HUES6 (cell line): ENCODE measurements at regions not wholly inside any gene's neighbourhood (a gene's known extent, or its start where the extent isn't known, plus 50 kb on each side); places are given as distances from the start of the nearest gene placed in this dataset.
"Not testable (repeated sequence)": the region's sequence is repeated elsewhere in the genome, so short reads cannot be mapped to it uniquely, and the experiment has no call there.

ENCODE experiments used
- H3K27ac ChIP-seq: 2 replicates; pipeline ENCODE4 v1.7.0; 2013; ENCODE audit warnings: low read depth, mild to moderate bottlenecking, low read length, inconsistent platforms
- H3K27me3 ChIP-seq: 2 replicates; pipeline ENCODE4 v1.6.1; 2013; ENCODE audit warnings: low read length; ENCODE audit not compliant: control insufficient read depth, insufficient read depth
- H3K36me3 ChIP-seq: 2 replicates; pipeline ENCODE4 v1.6.1; 2013; ENCODE audit warnings: low read length; ENCODE audit not compliant: control insufficient read depth, insufficient read depth
- H3K4me1 ChIP-seq: 2 replicates; pipeline ENCODE4 v1.6.1; 2013; ENCODE audit warnings: low read length; ENCODE audit not compliant: control insufficient read depth, insufficient read depth
- H3K4me3 ChIP-seq: 2 replicates; pipeline ENCODE4 v1.5.1; 2013; ENCODE audit warnings: low read depth, low read length
- H3K9ac ChIP-seq: one replicate; pipeline ENCODE4 v1.6.1; 2013; ENCODE audit warnings: mild to moderate bottlenecking, low read length
- H3K9me3 ChIP-seq: 2 replicates; pipeline ENCODE4 v1.6.1; 2013; ENCODE audit warnings: low read depth, low read length; ENCODE audit not compliant: control insufficient read depth, insufficient read depth

DNA sequence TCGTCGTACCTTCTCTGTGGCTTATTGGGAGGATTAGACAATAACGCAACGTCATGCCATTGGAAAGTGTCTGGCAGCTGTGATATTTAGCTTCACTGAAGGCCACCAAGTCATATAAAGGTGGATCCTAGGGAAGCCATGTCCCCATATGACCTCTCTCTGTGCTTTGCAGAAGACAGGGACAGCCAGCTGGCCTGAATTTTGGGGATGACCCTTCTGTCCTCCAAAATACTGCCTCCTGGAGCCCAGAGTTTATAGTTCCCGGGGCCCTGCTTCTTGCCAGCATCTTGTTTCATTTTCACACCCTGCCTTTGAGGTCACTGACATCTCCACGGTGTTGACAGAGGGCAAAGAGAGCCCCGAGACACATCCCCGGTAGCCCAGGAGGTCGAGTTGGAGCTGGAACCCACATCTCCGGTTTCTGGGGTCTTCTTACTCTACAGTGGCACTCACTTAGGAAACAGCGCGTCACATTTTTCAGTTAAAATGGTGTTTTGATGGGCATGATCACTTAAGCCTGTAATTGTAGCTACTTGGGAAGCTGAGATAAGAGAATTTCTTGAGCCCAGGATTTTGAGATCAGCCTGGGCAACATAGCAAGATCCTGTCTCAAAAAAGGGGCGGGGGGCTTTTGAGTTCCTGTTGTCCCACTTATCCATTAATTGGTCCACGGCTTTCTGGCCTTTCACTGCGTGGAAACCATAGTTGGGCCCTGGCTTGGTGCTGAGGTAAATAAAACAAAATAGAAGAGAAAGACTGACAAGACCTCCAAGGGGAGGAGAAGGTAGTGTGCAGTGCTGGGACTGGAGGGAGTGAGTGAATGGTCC is 101.1 kb downstream of the DDX1 start:
- no peak overlapping the region for H3K27ac ChIP-seq
- H3K9ac ChIP-seq: no peak overlapping the region
- no peaks in the 10 kb centered on the region for H3K4me1 ChIP-seq
- H3K27me3 ChIP-seq: no peaks in the 10 kb centered on the region; the same call in 1 of the 2 replicates
- H3K4me3 ChIP-seq: no peak overlapping the region
- H3K36me3 ChIP-seq: no peaks in the 10 kb centered on the region
- H3K9me3 ChIP-seq: no peaks in the 10 kb centered on the region

DNA sequence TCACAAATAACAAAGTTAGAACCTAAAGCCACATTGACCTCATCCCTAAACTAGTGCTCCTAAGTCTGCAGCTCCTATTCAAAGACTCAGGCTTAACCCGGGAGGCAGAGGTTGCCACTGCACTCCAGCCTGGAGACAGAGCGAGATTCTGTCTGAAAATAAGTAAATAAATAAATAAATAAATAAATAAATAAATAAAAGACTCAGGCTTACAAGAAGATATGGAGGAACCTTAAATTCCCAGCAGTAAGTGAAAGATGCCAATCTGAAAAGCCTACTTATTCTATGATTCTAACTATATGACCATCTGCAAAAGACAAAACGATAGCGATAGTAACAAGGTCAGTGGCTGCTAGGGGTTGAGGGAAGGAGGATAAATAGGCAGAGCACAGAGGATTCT is 101.7 kb downstream of the DDX1 start:
- no peaks in the 10 kb centered on the region; the same call in 1 of the 2 replicates for H3K27me3 ChIP-seq
- H3K27ac ChIP-seq: no peak overlapping the region
- no peaks in the 10 kb centered on the region for H3K36me3 ChIP-seq
- no peaks in the 10 kb centered on the region for H3K9me3 ChIP-seq
- H3K4me3 ChIP-seq: no peak overlapping the region
- H3K4me1 ChIP-seq: no peaks in the 10 kb centered on the region
- H3K9ac ChIP-seq: no peak overlapping the region

DNA sequence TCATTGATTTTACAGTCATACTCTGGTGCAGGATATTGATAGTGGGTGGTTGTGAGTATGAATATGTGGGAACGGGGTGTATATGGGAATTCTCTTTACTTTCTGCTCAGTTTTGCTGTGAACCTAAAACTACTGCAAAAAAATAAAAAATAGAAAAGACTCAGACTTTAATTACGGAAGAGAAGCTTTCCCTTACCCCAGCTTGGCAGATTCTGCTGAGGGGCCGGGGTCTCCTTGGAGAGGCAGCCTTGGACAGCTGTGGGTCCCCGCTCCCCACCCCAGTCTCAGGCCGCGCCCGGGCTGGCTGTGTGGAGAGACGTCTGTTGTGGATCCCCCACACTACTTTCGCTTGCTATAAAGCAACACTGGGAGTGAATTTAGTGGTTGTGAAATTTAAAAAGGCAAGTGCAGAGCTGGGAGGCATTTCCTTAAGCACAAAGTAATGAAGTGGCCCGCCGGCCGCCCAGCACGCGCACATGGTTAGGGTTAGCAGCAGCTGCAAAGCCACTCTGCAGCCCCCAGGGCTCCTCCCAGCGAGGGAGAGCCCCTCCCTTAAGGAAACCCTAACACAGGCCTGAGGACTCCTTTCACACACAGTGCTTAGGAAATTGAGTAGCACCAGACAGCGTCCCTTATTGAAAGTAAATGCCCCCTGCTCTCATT is 102.4 kb downstream of the DDX1 start:
- H3K9me3 ChIP-seq: no peaks in the 10 kb centered on the region
- H3K4me3 ChIP-seq: no peak overlapping the region
- H3K9ac ChIP-seq: no peak overlapping the region
- no peaks in the 10 kb centered on the region for H3K4me1 ChIP-seq
- no peaks in the 10 kb centered on the region; the same call in 1 of the 2 replicates for H3K27me3 ChIP-seq
- H3K36me3 ChIP-seq: no peaks in the 10 kb centered on the region
- H3K27ac ChIP-seq: no peak overlapping the region

DNA sequence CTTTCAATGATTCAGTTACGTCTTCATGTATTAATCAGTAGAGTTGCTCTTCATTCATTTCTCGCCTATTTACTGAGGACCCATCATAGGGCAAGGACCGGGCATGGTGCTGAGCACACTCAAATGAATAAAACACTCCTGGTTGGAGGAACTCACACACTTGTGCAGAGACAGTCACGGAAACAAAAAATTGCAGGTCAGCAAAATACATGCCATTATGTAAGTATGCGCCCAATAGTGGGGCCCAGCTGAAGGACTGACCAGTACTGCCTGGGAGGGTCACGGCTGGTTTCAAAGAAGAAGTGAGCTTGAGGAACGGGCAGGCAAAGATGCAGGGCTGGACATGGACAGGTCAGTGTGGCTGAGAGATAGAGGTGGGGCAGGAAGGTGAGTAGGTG is 102.9 kb downstream of the DDX1 start:
- H3K27ac ChIP-seq: no peak overlapping the region
- H3K27me3 ChIP-seq: no peaks in the 10 kb centered on the region; the same call in 1 of the 2 replicates
- no peak overlapping the region for H3K4me3 ChIP-seq

DNA sequence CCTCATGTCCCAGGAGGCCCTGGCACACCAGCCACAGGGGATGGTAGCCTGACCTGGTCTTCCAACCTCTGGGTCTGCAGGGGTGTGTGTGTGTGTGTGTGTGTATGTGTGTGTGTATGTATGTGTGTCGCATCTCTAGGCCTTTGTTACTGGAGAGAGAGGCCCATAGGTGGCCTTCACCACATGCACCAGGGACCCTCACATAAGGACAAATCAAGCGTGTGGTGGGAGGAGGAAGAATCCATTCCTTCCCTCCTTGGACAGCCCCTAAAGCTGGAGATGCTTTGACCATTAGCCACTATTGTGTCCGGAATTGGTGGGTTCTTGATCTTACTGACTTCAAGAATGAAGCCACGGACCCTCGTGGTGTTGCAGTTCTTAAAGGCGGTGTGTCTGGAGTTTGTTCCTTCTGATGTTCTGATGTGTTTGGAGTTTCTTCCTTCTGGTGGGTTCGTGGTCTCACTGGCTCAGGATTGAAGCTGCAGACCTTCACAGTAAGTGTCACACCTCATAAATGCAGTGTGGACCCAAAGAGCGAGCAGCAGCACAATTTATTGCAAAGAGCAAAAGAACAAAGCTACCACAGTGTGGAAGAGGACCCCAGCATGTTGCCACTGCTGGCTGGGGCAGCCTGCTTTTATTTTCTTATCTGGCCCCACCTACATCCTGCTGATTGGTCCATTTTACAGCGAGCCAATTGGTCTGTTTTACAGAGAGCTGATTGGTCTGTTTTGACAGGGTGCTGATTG is 104.1 kb downstream of the DDX1 start:
- Histone ChIP-seq H3K4me1 (no peaks in the 10 kb centered on the region), H3K9me3 (no peaks in the 10 kb centered on the region), H3K36me3 (no peaks in the 10 kb centered on the region), H3K27me3 (no peaks in the 10 kb centered on the region), H3K4me3 (no peak overlapping the region), H3K9ac (no peak overlapping the region), H3K27ac (no peak overlapping the region)

More for the DNA sequence above, 102.9 kb downstream of the DDX1 start:
- H3K9me3 ChIP-seq: no peaks in the 10 kb centered on the region
- H3K36me3 ChIP-seq: no peaks in the 10 kb centered on the region
- no peaks in the 10 kb centered on the region for H3K4me1 ChIP-seq
- no peak overlapping the region for H3K9ac ChIP-seq

DNA sequence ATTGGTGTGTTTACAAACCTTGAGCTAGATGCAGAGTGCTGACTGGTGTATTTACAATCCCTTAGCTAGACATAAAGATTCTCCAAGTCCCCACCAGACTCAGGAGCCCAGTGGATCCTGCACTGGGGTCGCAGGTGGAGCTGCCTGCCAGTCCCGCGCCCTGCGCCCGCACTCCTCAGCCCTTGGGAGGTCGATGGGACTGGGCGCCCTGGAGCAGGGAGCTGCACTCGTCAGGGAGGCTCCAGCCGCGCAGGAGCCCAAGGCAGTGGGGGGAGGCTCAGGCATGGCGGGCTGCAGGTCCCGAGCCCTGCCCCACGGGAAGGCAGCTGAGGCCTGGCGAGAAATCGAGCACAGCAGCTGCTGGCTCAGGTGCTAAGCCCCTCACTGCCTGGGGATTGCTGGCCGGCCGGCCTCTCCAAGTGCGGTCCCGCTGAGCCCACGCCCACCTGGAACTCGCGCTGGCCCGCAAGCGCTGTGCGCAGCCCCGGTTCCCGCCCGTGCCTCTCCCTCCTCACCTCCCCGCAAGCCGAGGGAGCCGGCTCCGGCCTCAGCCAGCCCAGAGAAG is 105.0 kb downstream of the DDX1 start:
- not testable (repeated sequence) for H3K9ac ChIP-seq, H3K27me3 ChIP-seq, H3K4me1 ChIP-seq, H3K36me3 ChIP-seq, H3K9me3 ChIP-seq, H3K27ac ChIP-seq, H3K4me3 ChIP-seq

DNA sequence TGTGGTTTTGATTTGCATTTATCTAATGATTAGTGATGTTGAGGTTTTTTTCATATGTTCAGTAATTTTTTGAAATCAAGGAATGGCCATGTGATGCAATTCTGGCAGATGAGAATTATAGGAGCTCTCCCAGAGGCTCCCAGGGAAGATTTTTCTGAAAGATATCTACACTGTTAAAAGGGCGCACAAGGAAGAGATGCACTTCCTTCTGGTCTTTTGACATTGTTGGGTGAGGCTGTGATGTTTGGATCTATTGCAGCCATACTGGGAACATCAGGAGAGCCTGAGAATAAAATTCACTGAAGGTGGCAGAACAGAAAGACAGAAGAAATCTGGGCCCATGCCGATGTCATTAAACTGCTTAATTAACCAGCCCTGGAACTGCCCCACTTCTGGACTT is 108.5 kb downstream of the DDX1 start:
- H3K4me3 ChIP-seq: no peak overlapping the region
- H3K9ac ChIP-seq: no peak overlapping the region
- no peaks in the 10 kb centered on the region for H3K4me1 ChIP-seq
- no peaks in the 10 kb centered on the region for H3K27me3 ChIP-seq
- H3K36me3 ChIP-seq: no peaks in the 10 kb centered on the region
- H3K27ac ChIP-seq: no peak overlapping the region
- H3K9me3 ChIP-seq: no peaks in the 10 kb centered on the region

DNA sequence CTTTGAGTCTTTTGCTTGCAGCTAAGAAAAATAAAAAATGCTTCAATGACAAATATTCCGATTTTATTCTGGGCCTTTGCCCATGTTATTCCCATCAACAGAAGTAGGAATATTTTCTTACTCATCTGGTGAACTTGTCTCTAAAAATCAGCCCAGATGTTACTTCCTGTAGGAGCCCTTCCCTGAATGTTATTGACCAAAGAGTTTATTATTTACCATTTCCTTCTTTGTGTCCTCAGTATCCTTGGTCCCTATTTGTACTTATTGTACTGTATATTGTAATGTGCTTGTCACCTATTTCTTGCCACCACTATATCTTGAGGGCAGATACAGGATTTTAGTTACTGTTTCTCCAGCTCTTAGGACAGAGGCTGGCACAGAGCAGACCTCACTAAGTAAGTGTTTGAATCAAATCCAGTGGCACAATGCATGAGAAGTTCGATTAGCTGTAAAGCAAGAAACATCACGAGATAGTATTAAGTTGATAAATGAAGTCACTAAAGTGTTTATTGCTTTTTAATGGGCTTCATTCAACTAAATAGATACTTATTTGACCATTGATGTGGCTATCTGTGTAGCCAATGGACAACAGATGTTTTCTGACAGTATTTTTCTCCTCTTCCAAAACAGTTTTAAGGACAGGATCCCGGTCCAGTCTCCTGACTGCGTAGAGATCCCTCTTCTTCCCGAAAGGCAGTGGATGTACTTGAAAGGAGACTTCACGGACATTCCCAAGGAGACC is 109.1 kb downstream of the DDX1 start:
- H3K9ac ChIP-seq: no peak overlapping the region
- no peaks in the 10 kb centered on the region for H3K4me1 ChIP-seq
- H3K9me3 ChIP-seq: no peaks in the 10 kb centered on the region
- no peaks in the 10 kb centered on the region for H3K36me3 ChIP-seq
- H3K27ac ChIP-seq: no peak overlapping the region
- no peaks in the 10 kb centered on the region for H3K27me3 ChIP-seq
- no peak overlapping the region for H3K4me3 ChIP-seq

DNA sequence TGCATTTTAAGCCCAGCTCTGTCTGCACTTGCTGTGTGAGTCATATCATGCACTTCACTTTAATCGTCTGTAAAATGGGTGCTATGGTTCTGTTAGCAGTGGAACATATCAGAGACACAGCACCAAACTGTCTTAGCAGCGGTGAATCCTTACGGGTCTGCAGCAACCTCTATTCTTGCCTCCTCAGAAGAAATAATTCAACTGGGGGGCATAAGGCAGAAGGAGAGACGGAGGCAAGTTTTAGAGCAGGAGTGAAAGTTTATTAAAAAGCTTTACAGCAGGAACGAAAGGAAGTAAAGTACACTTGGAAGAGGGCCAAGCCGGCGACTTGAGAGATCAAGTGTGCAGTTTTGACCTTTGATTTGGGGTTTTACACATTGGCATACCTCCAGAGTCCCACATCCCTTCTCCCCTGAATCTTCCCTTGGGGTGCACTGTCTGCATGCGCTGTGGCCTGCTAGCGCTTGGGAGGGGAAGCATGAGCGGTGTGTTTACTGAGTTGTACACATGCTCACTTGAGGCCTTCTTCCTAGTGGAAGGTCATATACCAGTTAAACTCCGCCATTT is 109.8 kb downstream of the DDX1 start:
- Histone ChIP-seq H3K4me3 (no peak overlapping the region), H3K27me3 (no peaks in the 10 kb centered on the region), H3K27ac (no peak overlapping the region), H3K9me3 (no peaks in the 10 kb centered on the region), H3K4me1 (no peaks in the 10 kb centered on the region), H3K36me3 (no peaks in the 10 kb centered on the region), H3K9ac (no peak overlapping the region)

DNA sequence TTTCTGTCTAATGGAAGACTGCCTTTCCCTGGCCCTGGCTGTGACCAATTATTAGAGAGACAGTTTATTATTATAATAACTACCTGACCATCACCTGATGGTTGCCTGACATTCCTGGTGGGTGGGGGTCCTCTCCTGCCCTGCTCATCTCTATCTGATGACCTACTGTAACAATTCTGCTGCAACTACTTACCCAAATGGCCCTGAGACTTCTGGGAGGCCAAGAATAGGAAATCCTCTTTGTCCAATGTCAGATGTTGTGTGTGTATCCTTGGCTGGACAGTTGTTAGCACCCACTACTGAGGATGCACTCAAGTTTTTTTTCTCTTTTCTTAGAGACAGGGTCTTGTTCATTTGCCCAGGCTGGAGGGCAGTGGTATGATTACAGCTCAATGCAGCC is 110.3 kb downstream of the DDX1 start:
- Histone ChIP-seq H3K36me3 (no peaks in the 10 kb centered on the region), H3K4me3 (no peak overlapping the region), H3K9me3 (no peaks in the 10 kb centered on the region), H3K9ac (no peak overlapping the region), H3K27me3 (no peaks in the 10 kb centered on the region), H3K4me1 (no peaks in the 10 kb centered on the region), H3K27ac (no peak overlapping the region)
